Activated CD8-positive, alpha-beta T cell treated with anti-CD3 and anti-CD28 coated beads for 36 hours (primary cell): ENCODE measurements at regions not wholly inside any gene's neighbourhood (a gene's known extent, or its start where the extent isn't known, plus 50 kb on each side); places are given as distances from the start of the nearest gene placed in this dataset.

Experiments
- ATAC-seq: fragments of 200-7000 bp; cut with Tn5 transposase; one replicate; pipeline ENCODE4 v1.10.0; 2021; ENCODE audit warnings: mild to moderate bottlenecking, moderate library complexity
- CTCF ChIA-PET: fragments of 350-600 bp; sonication (Branson Sonifier 250); formaldehyde crosslinking; loops from one replicate; lab custom pipeline; 2021; ENCODE audit warnings: antibody characterized with exemption; lab: Charles Lee
- POLR2A ChIA-PET: fragments of 350-600 bp; sonication (Branson Sonifier 250); formaldehyde crosslinking; loops from one replicate; lab custom pipeline; 2021; ENCODE audit warnings: antibody characterized with exemption; lab: Charles Lee
- DNase-seq: peaks from one replicate; pipeline ENCODE4 v3.0.0-alpha.2; 2020
- H3K27ac Mint-ChIP-seq: one replicate; pipeline ENCODE4 v1.8.0; 2021; ENCODE audit warnings: mild to moderate bottlenecking, mixed read lengths
- H3K27me3 Mint-ChIP-seq: one replicate; pipeline ENCODE4 v1.8.0; 2021; ENCODE audit warnings: mixed read lengths
- H3K36me3 Mint-ChIP-seq: one replicate; pipeline ENCODE4 v1.8.0; 2021; ENCODE audit warnings: low read depth, mixed read lengths
- H3K4me1 Mint-ChIP-seq: one replicate; pipeline ENCODE4 v1.8.0; 2021; ENCODE audit warnings: low read depth, mixed read lengths
- H3K4me3 Mint-ChIP-seq: one replicate; pipeline ENCODE4 v1.8.0; 2021; ENCODE audit warnings: mild to moderate bottlenecking, moderate library complexity, mixed read lengths
- H3K9me3 Mint-ChIP-seq: one replicate; pipeline ENCODE4 v1.8.0; 2021; ENCODE audit warnings: mixed read lengths
- intact Hi-C: fragments of 100-400 bp; cut with micrococcal nuclease; formaldehyde crosslinking; loops from one replicate; pipeline ENCODE4 v1.10.0; 2022
- TF ChIP-seq, protein P1 (sequence below): fragments of 200-600 bp; IDR thresholded peaks from one replicate; pipeline ENCODE4 v1.8.0; 2022; ENCODE audit warnings: antibody characterized with exemption, mild to moderate bottlenecking

- H3K9me3 Mint-ChIP-seq: no peaks in the 10 kb centered on the region
- DNase-seq (no peak), ATAC-seq (no peak)
- no peaks in the 10 kb centered on the region for H3K4me1 Mint-ChIP-seq
- no peak overlapping the region for H3K4me3 Mint-ChIP-seq
- TF ChIP-seq, protein P1, sequence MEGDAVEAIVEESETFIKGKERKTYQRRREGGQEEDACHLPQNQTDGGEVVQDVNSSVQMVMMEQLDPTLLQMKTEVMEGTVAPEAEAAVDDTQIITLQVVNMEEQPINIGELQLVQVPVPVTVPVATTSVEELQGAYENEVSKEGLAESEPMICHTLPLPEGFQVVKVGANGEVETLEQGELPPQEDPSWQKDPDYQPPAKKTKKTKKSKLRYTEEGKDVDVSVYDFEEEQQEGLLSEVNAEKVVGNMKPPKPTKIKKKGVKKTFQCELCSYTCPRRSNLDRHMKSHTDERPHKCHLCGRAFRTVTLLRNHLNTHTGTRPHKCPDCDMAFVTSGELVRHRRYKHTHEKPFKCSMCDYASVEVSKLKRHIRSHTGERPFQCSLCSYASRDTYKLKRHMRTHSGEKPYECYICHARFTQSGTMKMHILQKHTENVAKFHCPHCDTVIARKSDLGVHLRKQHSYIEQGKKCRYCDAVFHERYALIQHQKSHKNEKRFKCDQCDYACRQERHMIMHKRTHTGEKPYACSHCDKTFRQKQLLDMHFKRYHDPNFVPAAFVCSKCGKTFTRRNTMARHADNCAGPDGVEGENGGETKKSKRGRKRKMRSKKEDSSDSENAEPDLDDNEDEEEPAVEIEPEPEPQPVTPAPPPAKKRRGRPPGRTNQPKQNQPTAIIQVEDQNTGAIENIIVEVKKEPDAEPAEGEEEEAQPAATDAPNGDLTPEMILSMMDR: no peak
- H3K27me3 Mint-ChIP-seq: peaks cover 8% of the 10 kb centered on the region
- no peaks in the 10 kb centered on the region for H3K36me3 Mint-ChIP-seq
- H3K27ac Mint-ChIP-seq: no peak overlapping the region
- intact Hi-C loops: no loop called here
- ChIA-PET CTCF (no interaction called here), POLR2A (no interaction called here)
Measured at GRCh38 chr10:29099415-29099814, 189.5 kb upstream of the LYZL1 start.

GRCh38 chr10:29100505-29100904 lies 188.4 kb upstream of the LYZL1 start:
- no peak for ATAC-seq
- ChIA-PET POLR2A (no interaction called here), CTCF (no interaction called here)
- H3K27ac Mint-ChIP-seq: no peak overlapping the region
- no peaks in the 10 kb centered on the region for H3K9me3 Mint-ChIP-seq
- no peak overlapping the region for H3K4me3 Mint-ChIP-seq
- TF ChIP-seq, protein P1: no peak
- intact Hi-C loops: no loop called here
- DNase-seq: no peak
- peaks cover 8% of the 10 kb centered on the region for H3K27me3 Mint-ChIP-seq
- H3K4me1 Mint-ChIP-seq: no peaks in the 10 kb centered on the region
- no peaks in the 10 kb centered on the region for H3K36me3 Mint-ChIP-seq

GRCh38 chr10:29102233-29102632 lies 186.6 kb upstream of the LYZL1 start:
- H3K36me3 Mint-ChIP-seq: no peaks in the 10 kb centered on the region
- H3K27me3 Mint-ChIP-seq: peaks cover 9% of the 10 kb centered on the region
- no peaks in the 10 kb centered on the region for H3K9me3 Mint-ChIP-seq
- H3K4me3 Mint-ChIP-seq: no peak overlapping the region
- H3K4me1 Mint-ChIP-seq: no peaks in the 10 kb centered on the region
- POLR2A ChIA-PET: no interaction called here
- intact Hi-C loops: no loop called here
- no peak overlapping the region for H3K27ac Mint-ChIP-seq
- DNase-seq (no peak), ATAC-seq (no peak)
- TF ChIP-seq, protein P1: no peak
- CTCF ChIA-PET: no interaction called here

DNA sequence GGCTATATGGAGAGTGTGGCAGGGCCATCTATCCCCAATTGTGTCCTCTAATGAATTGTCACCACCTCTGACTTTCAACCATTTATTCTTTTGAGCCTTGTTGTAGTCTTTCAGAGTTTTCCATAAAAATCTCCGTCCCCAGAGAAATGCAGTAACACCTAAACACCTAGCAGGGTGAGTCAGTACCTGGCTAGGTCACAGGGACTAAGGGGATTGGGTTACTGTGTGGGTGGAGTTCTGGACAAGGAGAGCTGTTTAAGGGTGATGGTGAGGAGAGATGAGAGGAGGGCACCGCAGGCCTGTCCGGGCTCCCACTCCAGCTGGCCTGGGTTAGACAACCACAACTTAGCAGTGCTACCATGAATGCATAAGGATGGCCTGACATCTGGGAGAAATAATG lies 186.2 kb upstream of the LYZL1 start:
- Mint-ChIP-seq H3K27me3 (peaks cover 9% of the 10 kb centered on the region), H3K9me3 (no peaks in the 10 kb centered on the region), H3K4me1 (no peaks in the 10 kb centered on the region), H3K27ac (no peak overlapping the region), H3K4me3 (no peak overlapping the region), H3K36me3 (no peaks in the 10 kb centered on the region)
- TF ChIP-seq, protein P1: no peak
- CTCF ChIA-PET: no interaction called here
- intact Hi-C loops: no loop called here
- DNase-seq (no peak), ATAC-seq (no peak)
- POLR2A ChIA-PET: no interaction called here

- POLR2A ChIA-PET: no interaction called here
- TF ChIP-seq, protein P1: no peak
- Mint-ChIP-seq H3K4me1 (no peaks in the 10 kb centered on the region), H3K4me3 (no peak overlapping the region), H3K27ac (no peak overlapping the region), H3K9me3 (no peaks in the 10 kb centered on the region), H3K36me3 (no peaks in the 10 kb centered on the region), H3K27me3 (peaks cover 7% of the 10 kb centered on the region)
- no peak for ATAC-seq
- no peak for DNase-seq
- intact Hi-C loops: no loop called here
- CTCF ChIA-PET: no interaction called here
Measured at GRCh38 chr10:29104661-29105399, 184.0 kb upstream of the LYZL1 start.
